ENCODE measurements at regions not wholly inside any gene's neighbourhood (a gene's known extent, or its start where the extent isn't known, plus 50 kb on each side); places are given as distances from the start of the nearest gene placed in this dataset.

DNA sequence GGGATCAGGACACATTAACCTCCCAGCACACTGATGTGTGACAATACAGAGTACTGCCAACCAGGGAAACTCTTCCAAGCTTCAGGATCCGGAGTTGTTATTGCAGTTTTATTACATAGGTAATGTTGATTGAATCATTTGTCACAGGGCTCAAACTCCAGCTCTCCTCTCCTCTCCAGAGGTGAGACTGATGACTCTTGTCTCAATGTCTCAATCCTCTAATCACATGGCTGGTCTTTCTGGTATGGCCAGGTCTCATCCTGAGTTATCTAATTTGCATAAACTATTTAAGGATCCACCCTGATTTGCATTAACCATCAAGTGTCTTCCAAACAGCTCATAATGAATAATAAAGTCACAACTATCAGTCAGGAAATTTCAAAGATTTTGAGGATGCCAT, 522.6 kb upstream of the PCDH9 start:
- Histone ChIP-seq H3K27ac (no peak overlapping the region), H3K36me3 (no peaks in the 10 kb centered on the region), H3K9me3 (peaks cover 0 to 14% (median 4%) of the 10 kb centered on the region in 8 donors), H3K4me3 (no peak overlapping the region), H3K4me1 (no peaks in the 10 kb centered on the region), H3K27me3 (replicated peaks in 1 of 7) (no peaks in the 10 kb centered on the region)
- TF ChIP-seq POLR2A (IDR thresholded peaks at IDR 0.05) (no peak), POLR2AphosphoS5 (IDR thresholded peaks at IDR 0.05) (no peak)
- TF ChIP-seq, protein P1, sequence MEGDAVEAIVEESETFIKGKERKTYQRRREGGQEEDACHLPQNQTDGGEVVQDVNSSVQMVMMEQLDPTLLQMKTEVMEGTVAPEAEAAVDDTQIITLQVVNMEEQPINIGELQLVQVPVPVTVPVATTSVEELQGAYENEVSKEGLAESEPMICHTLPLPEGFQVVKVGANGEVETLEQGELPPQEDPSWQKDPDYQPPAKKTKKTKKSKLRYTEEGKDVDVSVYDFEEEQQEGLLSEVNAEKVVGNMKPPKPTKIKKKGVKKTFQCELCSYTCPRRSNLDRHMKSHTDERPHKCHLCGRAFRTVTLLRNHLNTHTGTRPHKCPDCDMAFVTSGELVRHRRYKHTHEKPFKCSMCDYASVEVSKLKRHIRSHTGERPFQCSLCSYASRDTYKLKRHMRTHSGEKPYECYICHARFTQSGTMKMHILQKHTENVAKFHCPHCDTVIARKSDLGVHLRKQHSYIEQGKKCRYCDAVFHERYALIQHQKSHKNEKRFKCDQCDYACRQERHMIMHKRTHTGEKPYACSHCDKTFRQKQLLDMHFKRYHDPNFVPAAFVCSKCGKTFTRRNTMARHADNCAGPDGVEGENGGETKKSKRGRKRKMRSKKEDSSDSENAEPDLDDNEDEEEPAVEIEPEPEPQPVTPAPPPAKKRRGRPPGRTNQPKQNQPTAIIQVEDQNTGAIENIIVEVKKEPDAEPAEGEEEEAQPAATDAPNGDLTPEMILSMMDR (IDR thresholded peaks at IDR 0.05 in 8 of 11, conservative IDR thresholded peaks at IDR 0.05 in 3 of 11): no peak
- no peak for DNase-seq
- intact Hi-C loops (cut with DNase I; ENCODE audit: low total_unique reads): no loop called here
- 75 to 93% (median 87%) methylated on average over 1 of the region's 1 CpG for WGBS, 5 donors

DNA sequence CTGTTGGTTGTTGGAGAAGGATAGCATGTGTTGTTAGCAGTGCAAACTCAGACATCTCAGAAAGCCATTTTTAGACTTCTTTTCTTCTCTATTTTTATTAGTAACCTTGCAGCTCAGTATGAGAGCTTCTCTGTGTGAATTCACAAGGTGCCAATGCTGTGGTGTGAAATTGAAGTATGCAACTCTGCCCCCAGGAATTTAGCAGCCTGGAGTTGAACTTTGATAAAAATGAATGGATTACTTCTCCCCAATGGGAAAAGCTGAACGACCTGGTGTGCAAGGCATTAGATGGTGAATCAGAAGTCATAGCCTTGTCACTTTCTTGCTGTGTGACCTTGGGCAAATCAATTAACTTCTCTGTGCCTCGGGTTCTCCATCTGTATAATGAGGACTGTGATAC, 512.3 kb upstream of the PCDH9 start:
- Histone ChIP-seq H3K27me3 (replicated peaks in 1 of 7) (no peaks in the 10 kb centered on the region), H3K27ac (no peak overlapping the region), H3K4me1 (no peaks in the 10 kb centered on the region), H3K9me3 (peaks cover 0 to 5% (median 0%) of the 10 kb centered on the region in 8 donors), H3K36me3 (no peaks in the 10 kb centered on the region), H3K4me3 (no peak overlapping the region)
- no peak for TF ChIP-seq POLR2AphosphoS5 (IDR thresholded peaks at IDR 0.05)
- no peak for TF ChIP-seq POLR2A (IDR thresholded peaks at IDR 0.05)
- TF ChIP-seq, protein P1 (IDR thresholded peaks at IDR 0.05 in 8 of 11, conservative IDR thresholded peaks at IDR 0.05 in 3 of 11): no peak
- intact Hi-C loops (cut with DNase I; ENCODE audit: low total_unique reads): no loop called here
- WGBS, 5 donors: 47 to 55% (median 51%) methylated on average over 2 of the region's 2 CpGs
- no peak for DNase-seq

DNA sequence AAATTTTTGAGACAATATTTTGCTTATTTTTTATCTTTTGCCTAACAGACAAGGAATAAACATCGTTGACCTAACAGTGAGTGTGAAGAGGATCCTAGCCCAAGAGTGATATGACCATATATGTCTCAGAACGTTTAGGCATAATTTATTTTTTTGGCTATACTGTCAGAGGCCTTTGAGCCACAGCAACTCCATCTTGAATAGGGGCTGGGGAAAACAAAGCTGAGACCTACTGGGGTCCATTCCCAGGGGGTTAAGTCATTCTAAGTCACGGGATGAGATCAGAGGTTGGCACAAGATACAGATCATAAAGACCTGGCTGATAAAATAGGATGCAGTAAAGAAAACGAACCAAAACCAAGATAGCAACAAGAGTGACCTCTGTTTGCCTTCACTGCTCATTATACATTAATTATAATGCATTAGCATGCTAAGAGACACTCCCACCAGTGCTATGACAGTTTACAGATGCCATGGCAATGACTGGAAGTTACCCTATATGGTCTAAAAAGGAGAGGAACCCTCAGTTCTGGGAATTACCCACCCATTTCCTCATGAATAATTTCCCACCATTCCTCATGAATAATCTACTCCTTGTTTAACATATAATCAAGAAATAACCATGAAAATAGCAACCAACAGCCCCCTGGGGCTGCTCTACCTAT, 510.9 kb upstream of the PCDH9 start:
- intact Hi-C loops (cut with DNase I; ENCODE audit: low total_unique reads): no loop called here
- TF ChIP-seq POLR2AphosphoS5 (IDR thresholded peaks at IDR 0.05): no peak
- TF ChIP-seq, protein P1 (IDR thresholded peaks at IDR 0.05 in 8 of 11, conservative IDR thresholded peaks at IDR 0.05 in 3 of 11): no peak
- no peak for TF ChIP-seq POLR2A (IDR thresholded peaks at IDR 0.05)
- DNase-seq: no peak
- H3K36me3 ChIP-seq: no peaks in the 10 kb centered on the region
- peaks cover 0 to 5% (median 0%) of the 10 kb centered on the region in 8 donors for H3K9me3 ChIP-seq
- H3K4me3 ChIP-seq: no peak overlapping the region
- WGBS, 5 donors: 51 to 72% (median 64%) methylated on average over 4 of the region's 4 CpGs
- no peaks in the 10 kb centered on the region for H3K4me1 ChIP-seq
- H3K27ac ChIP-seq: no peak overlapping the region
- no peaks in the 10 kb centered on the region for H3K27me3 ChIP-seq (replicated peaks in 1 of 7)

DNA sequence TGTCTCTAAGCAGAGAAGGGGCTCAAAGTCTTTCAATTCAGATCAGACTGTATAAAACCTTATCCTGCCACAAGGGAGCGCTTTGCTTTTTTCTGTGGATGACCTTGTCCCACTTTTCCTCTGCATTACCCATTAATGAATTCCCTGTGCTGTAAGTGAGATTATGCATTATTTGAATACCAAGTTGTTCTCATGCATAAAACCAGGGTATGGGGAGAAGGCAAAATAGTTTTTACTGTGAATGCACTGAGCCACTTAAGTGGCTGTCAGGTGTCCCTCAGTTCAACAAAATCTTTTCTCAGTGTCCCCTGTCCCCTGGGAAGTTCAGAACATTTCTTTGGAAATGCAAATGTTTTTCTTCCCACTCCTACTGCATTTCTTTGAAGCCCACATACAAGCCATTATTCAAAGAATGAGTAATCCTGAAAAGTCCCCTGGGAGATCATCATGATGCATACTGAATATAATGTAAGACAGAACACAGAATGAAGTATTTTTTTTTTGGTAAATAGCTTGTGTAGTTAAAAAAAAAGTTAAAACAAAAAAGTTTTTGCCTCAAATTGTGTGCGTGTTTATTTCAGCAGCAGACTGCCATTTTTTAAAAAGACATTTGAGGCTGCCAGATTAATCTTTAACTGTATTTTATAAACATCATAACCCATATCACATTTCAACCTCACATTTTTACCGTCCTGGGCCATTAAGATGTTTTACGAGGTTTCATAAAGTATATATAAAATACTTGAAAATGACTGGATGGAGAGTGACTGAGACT, 506.7 kb upstream of the PCDH9 start:
- no peak for DNase-seq
- Histone ChIP-seq H3K27ac (no peak overlapping the region), H3K9me3 (peaks cover 0 to 5% (median 0%) of the 10 kb centered on the region in 8 donors), H3K27me3 (replicated peaks in 1 of 7) (no peaks in the 10 kb centered on the region), H3K36me3 (no peaks in the 10 kb centered on the region), H3K4me1 (no peaks in the 10 kb centered on the region), H3K4me3 (no peak overlapping the region)
- intact Hi-C loops (cut with DNase I; ENCODE audit: low total_unique reads): no loop called here
- WGBS, 5 donors: 73 to 88% (median 84%) methylated on average over 4 of the region's 4 CpGs
- no peak for TF ChIP-seq POLR2AphosphoS5 (IDR thresholded peaks at IDR 0.05)
- TF ChIP-seq, protein P1 (IDR thresholded peaks at IDR 0.05 in 8 of 11, conservative IDR thresholded peaks at IDR 0.05 in 3 of 11): peak in 1 of 11 experiments; percentile 6

Measured in spleen (tissue), 11 donors.